Right renal cortex interstitium (tissue), 3 donors: ENCODE measurements at regions not wholly inside any gene's neighbourhood (a gene's known extent, or its start where the extent isn't known, plus 50 kb on each side); places are given as distances from the start of the nearest gene placed in this dataset.

Source experiments
- DNase-seq, 3 donors: peaks; one replicate each; pipeline ENCODE4 v3.0.0-alpha.2; 2013; ENCODE audit warnings: low read depth in 3 of 3, low spot score in 2 of 3

DNA sequence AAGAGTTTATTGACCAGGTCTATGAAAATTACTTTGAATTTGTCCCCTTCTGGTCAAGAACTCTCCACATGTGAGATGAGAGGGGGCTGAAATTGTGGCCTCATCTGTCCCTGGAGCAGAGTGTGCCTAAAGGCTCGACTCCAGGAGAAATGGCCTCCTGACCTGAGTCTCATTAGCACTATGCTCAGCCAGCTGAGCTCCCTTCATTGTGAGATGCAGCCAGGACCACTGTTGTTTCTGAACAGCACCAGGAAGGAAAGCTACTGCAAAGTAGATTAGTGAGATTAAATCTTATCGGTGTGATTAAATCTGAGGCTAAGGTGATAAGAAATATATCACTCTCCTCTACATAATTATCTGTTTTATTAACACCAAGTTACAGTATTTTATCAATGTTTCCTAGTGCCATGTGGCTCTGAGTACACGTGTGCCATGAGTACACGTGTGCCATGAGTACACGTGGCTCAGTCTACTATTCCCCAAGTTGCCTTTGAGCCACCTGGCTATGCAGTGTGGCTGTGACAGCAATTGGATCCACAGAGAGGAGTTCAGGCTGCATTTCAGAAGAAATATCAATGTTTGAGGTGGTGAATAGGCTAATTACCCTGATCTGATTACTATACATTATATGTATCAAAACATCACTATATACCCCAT lies 126.9 kb downstream of the IPMK start:
- no peak for DNase-seq

DNA sequence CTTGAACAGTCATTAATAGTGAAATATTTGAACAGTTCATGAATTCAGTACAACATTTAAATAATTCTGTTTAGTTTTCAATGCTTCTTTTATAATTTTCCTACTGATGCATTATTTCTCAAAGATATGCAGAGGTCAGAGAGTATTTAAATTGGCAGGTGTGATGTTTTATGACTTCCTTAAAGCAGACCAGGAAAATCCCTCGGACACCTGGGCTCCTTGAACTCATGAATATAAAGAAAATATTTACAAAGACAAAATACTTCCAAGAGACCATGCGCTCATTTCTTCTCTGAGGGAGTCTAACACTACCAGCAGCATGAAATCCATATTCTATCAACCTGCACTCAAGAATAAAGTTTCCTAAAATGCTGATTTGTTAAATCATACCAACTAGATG lies 127.6 kb downstream of the IPMK start:
- DNase-seq: no peak

DNA sequence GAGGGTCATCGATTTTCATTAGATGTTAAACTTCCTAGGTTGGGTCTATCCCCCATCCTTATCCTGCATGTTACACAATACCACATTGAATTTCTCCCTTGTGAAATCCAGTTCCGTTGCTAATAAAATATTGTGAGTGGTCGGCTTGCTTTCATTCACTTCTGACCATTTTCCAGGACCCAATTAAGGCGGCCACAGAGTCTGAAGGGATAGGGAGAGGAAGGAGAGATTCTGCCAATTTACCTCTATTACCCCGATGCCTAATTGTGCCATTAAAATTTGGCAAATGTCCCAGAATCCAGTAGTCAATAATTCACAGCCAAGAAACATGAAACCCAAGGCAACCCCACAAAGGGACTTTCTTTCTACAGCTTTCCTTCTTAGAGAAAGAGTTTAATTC lies 129.9 kb downstream of the IPMK start:
- peak in 1 of 3 donors; percentile 56 for DNase-seq

DNA sequence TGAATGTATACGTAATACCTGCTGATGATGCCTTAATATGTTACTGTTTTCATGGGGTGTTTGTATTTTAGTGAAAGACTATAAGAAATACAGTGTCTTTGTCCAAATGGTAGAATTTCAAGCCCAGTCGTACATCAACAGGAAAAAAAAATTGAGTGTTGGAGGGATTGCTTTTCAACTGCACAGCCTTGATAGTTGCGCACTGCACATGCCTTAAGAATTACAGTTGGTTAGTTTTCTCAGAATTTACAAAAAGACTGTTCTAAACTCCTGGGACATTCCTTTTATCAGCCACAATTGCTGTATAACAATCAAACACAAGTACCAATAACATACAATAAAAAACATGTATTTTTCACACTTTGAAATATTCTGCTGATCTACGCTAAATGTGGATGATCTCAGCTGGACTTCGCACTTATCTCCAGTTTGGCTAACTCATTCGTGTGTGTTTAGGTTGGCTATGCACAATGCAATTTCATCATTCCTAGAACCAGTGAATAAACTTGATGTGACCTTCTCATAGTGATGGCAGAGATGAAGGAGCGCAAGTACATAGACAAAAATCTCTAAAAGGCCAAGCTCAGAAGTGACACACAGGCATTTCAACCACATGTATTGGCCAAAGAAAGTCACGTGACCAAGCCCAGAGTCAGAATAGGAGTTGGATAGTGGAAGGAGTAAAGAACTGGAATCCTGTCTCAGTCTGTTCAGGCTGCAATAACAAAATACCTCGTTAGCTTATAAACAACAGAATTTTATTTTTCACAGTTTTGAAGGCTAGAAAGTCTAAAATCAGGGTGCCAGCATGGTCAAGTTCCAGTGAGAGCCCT lies 152.3 kb downstream of the IPMK start:
- no peak for DNase-seq

DNA sequence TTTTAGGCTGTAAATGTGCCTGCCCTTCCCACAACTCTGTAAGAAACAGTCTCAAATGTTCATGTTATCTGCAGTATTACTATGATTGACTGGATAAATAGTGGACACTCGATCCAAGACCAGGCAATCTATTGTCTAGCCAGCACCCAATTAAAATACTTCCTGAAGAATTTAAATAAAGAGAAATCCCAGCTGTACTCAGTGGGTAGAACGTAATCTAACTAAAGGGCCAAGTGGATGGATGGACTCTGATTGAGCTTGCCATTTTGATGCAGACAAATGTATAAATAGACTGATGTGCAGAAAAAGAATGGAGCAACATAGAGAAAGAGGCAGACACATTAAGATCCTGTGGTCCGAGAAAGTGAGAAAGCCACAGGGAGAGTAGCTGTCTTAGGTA lies 158.0 kb downstream of the IPMK start:
- no peak for DNase-seq

DNA sequence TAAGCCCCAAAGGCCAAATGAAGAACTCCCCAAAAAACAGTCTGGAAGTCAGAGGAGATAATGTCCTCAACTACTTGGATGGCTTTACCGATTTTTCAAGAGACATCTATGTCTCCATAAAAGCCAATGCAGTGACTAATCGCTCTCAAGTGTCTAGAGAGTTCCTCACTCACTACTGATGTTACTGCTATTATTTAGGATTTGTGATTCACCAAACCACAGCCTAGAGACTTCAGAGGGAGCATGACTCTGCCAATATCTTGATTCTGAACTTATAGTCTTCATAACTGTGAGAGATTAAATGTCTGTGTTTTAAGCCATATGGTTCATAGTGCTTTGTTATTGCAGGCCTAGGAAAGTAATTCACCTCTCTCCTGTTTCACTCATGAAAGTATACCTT lies 160.2 kb downstream of the IPMK start:
- no peak for DNase-seq

DNA sequence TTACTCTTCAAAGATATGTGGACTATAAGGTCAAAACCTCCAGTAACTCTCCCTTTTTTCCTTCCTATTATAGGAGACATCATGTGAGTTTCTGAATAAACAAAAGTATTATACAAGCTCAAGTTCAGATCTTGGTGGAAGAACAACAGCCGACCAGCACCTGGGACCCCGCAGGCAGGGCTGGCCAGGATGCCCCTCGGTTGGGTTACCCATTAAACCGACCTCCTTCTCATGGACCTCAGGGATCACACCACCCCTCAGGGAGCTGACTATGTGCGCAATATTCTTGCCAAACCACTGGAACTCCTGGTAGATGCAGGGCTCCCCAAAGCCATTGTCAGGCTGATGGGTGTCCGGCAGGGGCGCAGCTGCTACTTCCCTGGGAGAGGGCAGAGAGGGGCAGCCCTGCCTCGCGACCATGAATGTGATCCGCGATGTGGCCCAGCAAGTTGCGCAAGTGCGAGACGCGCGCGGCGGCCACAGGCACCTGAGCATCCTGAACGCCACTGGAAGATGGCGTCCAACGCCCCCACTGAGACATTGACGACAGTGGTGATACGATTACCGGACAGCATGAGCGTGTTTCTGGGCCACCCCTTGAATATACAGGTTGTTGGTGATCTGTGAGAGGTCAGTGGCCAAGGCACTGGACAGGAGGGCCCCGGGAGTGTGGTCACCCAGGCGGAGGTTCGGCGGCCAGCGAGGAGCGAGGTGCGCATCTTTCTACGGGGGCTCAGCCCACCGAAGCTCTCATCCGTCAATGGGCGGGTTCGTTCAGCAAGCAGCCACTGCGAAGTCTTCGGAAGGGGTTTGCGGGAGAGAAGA lies 161.3 kb downstream of the IPMK start:
- no peak for DNase-seq

DNA sequence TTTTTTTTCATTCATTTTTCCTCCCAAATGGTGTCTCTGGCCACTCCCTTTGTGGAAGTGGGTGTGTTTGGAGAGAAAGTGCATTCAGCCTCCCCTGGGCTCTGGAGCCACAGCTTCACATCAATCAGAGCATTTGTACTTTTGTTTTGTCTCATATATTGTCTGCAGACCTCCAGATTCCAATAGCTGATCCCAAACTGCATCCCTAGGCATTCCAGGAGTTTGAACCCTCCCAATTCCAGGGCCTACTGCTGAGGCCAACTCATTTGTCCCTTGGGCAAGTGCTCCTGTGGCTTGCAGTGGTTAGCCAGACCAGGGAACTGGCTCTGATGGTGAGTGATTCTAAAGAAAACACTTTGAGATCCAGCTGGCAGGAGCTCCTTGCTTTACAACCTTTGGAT lies 163.3 kb downstream of the IPMK start:
- DNase-seq: no peak

DNA sequence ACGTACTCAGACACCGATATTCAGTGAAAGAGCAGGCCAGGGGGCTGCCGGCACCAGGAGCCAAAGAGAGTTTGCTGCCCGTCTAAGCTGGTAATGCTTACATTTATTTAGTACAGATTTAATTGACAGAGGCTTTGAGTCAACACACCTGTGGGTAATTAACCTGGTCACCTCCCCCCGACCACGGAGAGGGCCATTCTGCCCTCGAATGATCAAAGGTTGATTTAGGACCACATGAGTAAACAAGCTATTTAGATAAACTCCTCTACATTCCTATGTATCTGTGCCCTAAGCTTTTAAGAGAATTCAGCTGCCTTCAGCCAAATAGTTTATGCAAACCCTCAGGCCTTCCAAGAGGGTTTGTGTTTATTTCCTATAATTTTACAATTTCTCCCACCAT lies 164.8 kb downstream of the IPMK start:
- DNase-seq: no peak

DNA sequence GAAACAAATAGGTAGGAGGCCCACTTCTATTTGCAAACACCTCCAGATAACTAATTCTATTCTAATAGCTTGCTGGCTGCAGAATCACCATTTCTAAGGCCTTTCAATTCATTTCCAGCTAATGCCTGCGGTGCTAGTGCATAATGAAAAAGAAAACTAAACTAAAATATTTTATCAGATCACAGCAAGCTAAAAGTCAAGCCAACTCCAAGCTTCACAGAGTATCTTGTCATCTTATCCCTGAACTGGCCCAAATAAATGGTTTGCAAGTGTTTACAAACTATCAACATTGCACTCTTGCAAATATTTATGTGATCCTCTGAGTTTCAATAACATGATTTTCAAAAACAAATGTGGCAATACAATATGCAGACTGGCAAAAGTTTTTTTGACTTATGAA lies 166.0 kb downstream of the IPMK start:
- no peak for DNase-seq

DNA sequence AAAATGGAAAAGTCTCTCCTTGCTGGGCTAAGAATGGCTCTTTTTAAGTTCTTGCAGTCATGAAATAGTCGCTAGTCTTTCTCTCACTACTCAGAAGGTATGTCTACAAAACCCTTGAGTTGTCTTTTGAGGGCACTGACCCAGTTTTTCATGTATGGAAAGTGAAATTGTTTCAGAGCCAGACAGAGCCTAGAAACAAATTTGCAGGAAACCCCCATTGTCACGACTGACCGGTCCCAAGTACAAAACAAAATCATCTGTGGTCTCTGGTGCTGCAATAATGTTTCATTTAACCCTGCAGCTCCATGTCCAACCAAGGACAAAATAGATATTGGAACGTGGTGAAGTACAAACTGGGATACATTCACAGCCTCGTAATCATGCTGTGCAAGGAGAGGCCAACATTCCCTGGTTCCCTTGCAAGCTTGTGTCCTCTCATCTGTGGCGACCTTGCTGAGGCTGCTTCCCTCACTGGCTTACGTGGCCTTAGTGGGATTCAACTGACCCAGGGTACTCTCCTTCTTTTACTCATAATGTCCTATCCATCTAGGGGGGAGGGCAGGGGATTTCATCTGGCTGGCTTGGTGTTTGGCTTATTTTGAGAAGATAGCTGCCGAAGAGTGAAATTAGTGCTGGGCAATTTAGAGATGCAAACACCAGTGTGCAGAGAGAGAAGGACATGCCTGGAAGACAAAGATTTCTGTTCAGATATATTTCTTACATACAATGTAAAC lies 172.5 kb downstream of the IPMK start:
- DNase-seq: no peak

DNA sequence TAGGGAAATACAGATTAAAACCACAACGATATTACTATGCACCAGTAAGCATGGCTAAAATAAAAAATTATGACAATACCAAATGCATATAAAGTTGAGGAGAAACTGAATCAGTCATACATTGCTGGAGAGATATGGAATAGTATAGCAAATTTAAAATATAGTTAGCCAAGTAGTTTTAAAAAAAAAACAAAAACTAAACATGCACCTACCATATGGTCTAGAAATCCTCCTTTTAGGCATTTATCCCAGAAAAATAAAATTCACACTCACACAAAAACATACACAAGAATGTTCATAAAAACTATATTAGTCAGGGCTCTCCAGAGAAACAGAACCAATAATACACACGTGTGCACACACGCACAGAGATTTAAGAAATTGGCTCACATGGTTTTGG lies 175.8 kb downstream of the IPMK start:
- DNase-seq: no peak

DNA sequence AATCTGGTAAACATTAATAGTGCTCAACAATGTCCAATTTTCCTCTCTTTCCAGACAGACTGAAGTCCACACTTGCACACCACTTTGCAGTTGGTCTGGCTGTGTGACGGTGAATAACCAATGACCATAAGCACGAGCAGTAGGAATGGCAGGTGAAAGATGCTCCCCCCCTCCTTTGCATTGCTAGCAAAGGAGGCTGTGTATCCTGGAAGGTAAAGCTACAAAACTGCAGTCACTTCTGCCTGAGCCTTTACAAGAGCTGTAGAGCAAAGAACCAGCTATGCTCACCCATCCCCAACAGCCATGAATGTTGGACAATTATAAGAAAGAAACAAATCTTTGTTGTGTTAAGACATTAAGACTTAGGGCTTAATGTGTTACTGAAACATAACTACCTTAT lies 178.0 kb downstream of the IPMK start:
- DNase-seq: no peak

DNA sequence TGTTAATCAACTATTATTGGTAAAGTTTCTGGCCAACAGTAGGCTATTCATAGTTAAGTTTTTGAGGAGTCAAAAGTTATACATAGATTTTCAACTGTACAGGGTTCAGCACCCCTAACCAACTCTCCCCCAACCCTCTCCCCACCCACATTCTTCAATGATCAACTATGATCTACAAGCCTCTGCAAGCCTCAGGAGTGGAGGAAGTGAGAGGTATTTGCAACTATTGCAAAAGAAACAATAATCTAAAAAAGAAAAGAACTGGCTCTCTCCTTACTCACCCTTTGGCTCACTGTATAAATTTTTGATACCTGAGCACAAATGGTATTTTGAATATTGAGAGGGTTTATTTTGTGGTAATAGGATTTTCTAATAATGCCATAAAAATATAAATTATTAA lies 179.8 kb downstream of the IPMK start:
- no peak for DNase-seq

DNA sequence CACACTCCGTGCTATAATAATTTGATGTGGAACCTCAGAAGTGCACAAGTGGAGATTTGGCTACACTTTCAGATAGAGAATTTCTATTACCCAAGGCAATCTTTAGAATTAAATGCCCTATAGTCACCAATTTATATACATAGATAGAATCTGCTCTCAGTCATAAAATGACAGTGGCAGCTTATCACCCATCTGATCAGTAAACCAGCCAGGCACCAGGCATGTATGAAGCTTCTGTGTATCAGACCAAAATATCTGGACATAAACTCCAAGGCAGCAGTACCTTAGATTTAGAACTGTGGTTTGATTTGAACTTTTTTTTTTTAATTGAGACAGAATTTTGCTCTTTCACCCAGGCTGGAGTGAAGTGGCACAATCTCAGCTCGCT lies 180.9 kb downstream of the IPMK start:
- no peak for DNase-seq

DNA sequence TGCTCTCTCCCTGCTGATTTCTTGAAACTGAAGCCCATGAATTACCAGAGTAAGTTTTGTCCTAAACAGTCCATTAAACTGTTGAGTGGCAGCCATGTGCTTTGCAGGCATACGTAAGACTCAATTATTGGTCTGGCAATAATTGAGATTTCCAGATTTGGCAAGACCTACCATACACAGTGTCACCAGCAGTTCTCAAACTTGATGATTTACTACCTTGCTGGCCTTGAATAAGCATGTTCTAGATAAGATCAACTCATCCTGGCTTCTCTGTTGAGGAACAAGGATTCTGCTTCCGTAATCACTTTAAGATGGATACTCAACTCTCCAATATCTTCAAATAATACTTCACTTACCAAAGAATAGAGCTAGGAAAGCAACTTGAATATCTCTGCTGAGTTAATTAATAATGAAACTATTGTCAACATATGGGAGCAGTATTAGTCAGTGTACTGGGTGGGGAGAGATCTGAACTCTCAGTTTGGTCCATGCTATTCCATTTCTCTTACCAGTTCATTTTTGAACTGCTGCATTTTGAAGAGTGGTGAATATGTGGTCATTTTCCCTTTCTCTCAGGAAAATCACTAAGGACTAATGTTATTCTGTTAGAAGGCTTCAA lies 181.4 kb downstream of the IPMK start:
- no peak for DNase-seq

DNA sequence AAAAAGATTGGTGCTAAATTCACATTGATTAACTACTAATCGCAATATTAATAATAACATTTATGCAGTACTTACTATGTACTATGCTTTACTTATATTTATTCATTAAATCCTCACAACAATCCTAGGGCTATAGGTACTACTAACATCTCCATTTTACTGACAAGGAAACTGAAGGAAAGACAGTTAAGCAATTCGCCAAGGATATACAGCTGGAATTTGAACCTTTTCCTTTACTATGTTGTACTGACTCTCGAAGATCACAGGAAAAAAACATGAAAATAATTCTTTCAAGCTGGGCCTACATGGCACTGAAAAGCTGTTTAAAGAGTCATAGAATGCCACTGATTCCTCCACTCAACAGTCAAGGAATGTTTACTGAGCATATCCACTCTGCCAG lies 185.4 kb downstream of the IPMK start:
- DNase-seq: no peak

DNA sequence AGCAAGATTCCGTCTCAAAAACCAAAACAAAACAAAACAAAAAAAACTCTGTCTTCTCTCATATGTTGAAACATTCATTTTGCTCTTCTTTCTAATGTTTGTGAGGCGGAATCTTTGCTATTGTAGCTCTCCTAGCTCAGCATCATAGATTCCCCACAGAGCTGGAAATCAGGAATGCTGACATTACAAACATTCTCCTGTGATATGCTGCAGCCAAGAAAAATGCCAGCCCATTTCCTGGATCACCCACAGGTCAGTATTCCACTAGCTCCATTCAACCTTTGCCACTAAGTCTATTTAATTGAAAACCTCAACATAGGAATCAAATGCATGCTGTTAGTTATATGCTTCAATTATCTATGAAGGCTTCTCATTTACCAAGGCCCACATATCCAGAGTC lies 186.3 kb downstream of the IPMK start:
- DNase-seq: no peak

DNA sequence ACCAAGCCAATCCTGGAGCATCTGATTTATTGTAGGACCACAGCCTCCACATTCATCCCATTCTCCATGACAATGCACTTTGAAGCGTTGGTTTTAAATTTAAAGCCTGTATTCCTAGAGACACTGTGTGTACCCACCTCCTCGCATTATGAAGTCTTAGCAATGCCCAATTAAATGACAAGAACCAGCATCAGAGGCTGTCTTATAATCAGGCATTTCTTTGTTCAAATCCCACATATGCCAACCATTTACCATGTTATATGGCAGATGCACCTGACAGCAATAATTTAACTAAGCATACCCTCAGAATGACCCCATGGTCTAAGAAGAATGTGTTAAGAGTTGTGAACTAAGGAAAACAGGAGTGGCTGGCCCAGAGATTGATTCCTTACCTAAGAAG lies 188.2 kb downstream of the IPMK start:
- DNase-seq: no peak

DNA sequence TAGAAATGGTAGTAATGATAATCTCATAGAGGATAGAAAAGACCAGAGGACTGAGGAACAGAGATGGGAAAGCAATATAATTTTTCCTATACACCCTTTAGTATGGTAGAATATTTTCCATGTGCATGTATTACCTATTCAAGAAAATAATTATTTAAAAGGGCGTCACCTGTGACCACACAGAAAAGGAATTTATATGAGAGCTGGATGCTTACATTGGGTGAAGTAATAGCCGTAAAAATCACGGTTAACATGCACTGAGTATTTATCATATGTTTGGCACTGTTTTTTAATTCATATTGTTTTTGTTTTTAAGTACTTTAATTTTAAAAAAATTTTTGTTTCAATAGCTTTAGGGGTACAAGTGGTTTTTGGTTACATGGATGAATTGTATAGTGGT lies 195.1 kb downstream of the IPMK start:
- DNase-seq: no peak

DNA sequence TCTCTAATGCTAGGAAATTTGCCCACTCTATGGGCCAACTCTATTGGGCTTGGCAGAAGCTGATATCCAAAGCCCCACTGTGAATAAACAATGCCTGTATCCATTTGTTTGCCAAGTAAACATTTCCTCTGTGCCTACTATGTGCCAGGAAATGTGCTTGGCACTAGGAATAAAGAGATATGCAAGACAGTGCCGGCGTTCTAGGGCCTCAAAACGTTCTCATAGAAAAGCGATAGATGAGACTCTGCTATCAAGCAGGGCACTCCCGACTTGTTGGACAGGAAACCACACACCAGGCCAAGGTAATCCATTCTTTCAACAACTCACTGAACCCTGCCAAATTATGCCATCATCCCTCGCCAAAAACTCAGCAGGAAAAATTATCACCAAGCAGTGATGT lies 196.7 kb downstream of the IPMK start:
- no peak for DNase-seq
